Transverse colon (tissue), 4 donors: ENCODE measurements at regions not wholly inside any gene's neighbourhood (a gene's known extent, or its start where the extent isn't known, plus 50 kb on each side); places are given as distances from the start of the nearest gene placed in this dataset.

Experiments used
- DNase-seq: peaks from one replicate; pipeline ENCODE4 v3.0.0-alpha.2; 2019
- H3K27ac ChIP-seq, 4 donors: fragments of 200-600 bp; sonication (generic); 2 replicates each; pipeline ENCODE4 v1.5.1; 2016 to 2018; ENCODE audit warnings: inconsistent platforms in 4 of 4
- H3K27me3 ChIP-seq: fragments of 200-600 bp; sonication (generic); 2 replicates; pipeline ENCODE4 v1.5.1; 2017; ENCODE audit warnings: inconsistent platforms
- H3K36me3 ChIP-seq, 4 donors: fragments of 200-600 bp; sonication (generic); 2 replicates each; pipeline ENCODE4 v1.5.1; 2017 to 2019; ENCODE audit warnings: inconsistent platforms in 4 of 4
- H3K4me1 ChIP-seq, 4 donors: fragments of 200-600 bp; sonication (generic); 2 replicates each; pipeline ENCODE4 v1.5.1; 2017 to 2020; ENCODE audit warnings: inconsistent platforms in 4 of 4
- H3K4me3 ChIP-seq, 4 donors: fragments of 200-600 bp; sonication (generic); 1 replicate in 1 of 4; 2 replicates in 3 of 4; pipeline versions ENCODE4 v1.5.1 to v1.6.1; 2017 to 2019; ENCODE audit warnings: inconsistent platforms in 4 of 4
- H3K9me3 ChIP-seq, 2 donors: fragments of 200-600 bp; sonication (generic); 2 replicates each; pipeline ENCODE4 v1.5.1; 2017 to 2019; ENCODE audit warnings: inconsistent platforms in 2 of 2
- EP300 ChIP-seq: sonication (generic); formaldehyde crosslinking; IDR thresholded peaks from one replicate; pipeline ENCODE4 v1.6.1; 2017; ENCODE audit warnings: antibody characterized with exemption, low read depth
- POLR2A ChIP-seq: fragments of 450-650 bp; IDR thresholded peaks from one replicate; pipeline ENCODE4 v1.6.1; 2016; ENCODE audit warnings: antibody characterized with exemption, mild to moderate bottlenecking, moderate library complexity
- POLR2AphosphoS5 ChIP-seq, 3 donors: sonication (generic); formaldehyde crosslinking; IDR thresholded peaks; one replicate each; pipeline ENCODE4 v1.6.1; 2016; ENCODE audit warnings: antibody characterized with exemption in 3 of 3
- WGBS, 2 donors: methylation state at CpG; one replicate each; pipeline ENCODE4 v1.1.5; 2018; ENCODE audit warnings: low coverage in 1 of 2; 5-methylcytosine and 5-hydroxymethylcytosine counted together
- in situ Hi-C, 4 donors: fragments of 200-750 bp; cut with MboI; loops; one replicate each; pipeline versions ENCODE4 v1.15.0 to v1.15.1; 2017; ENCODE audit warnings: low sequenced_read_pairs in 3 of 4, low pct_ligation_motif_present in 1 of 4, low pct_unique_long_range_greater_than_20kb in 1 of 4
- intact Hi-C: fragments of 100-400 bp; cut with DNase I; formaldehyde crosslinking; loops from one replicate; pipeline ENCODE4 v1.15.1; 2023; ENCODE audit warnings: low total_unique reads
- TF ChIP-seq, protein P1 (sequence below), 5 experiments: fragments of 200-600 bp in 3 of 5; fragments of 450-650 bp in 2 of 5; sonication (generic) in 3 of 5; IDR thresholded peaks; 1 replicate in 2 of 5; 2 replicates in 3 of 5; pipeline ENCODE4 v1.5.1; 2016 to 2017; ENCODE audit warnings: antibody characterized with exemption in 5 of 5, inconsistent platforms in 3 of 5, mild to moderate bottlenecking in 2 of 5, moderate library complexity in 1 of 5

DNA sequence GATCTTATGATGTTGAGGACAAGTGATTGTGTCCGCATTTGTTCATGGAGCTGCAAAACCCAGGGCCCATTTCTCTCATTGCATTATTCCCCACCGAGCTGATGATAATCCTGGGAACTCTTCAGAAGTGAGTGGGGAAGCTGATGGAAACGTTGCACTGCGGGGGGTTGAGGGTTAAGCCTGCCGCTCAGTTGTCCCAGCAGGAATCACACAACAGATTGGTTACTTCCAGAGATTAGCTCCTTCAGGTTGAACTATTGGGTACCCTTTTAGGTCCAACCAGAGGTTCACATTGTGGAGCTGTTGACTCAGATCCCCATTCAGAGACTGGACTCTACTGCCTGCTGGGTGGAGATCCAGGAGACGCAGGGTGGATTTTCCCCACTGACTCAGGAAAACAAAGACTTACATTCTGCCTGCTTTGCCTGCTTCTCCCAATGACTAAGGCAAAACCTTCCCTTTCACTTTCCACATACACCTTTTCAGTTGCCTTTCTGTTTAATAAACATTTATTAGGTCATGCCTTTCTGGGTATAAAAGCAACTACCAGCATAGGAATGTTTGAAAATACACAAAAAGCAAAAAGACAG, 286.4 kb downstream of the TXNL1 start:
- Histone ChIP-seq H3K36me3 (no peaks in the 10 kb centered on the region), H3K27me3 (no peaks in the 10 kb centered on the region), H3K4me3 (no peak overlapping the region), H3K4me1 (no peaks in the 10 kb centered on the region), H3K9me3 (no peaks in the 10 kb centered on the region), H3K27ac (no peak overlapping the region)
- intact Hi-C loops = no loop called here
- TF ChIP-seq POLR2AphosphoS5 (IDR thresholded peaks at IDR 0.05) (no peak), EP300 (no peak), POLR2A (no peak)
- TF ChIP-seq, protein P1, sequence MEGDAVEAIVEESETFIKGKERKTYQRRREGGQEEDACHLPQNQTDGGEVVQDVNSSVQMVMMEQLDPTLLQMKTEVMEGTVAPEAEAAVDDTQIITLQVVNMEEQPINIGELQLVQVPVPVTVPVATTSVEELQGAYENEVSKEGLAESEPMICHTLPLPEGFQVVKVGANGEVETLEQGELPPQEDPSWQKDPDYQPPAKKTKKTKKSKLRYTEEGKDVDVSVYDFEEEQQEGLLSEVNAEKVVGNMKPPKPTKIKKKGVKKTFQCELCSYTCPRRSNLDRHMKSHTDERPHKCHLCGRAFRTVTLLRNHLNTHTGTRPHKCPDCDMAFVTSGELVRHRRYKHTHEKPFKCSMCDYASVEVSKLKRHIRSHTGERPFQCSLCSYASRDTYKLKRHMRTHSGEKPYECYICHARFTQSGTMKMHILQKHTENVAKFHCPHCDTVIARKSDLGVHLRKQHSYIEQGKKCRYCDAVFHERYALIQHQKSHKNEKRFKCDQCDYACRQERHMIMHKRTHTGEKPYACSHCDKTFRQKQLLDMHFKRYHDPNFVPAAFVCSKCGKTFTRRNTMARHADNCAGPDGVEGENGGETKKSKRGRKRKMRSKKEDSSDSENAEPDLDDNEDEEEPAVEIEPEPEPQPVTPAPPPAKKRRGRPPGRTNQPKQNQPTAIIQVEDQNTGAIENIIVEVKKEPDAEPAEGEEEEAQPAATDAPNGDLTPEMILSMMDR (IDR thresholded peaks at IDR 0.05) = no peak
- DNase-seq = no peak
- WGBS, 2 donors = 42 to 90% methylated on average over 2 to 6 of the region's 6 CpGs
- in situ Hi-C loops = no loop called here

DNA sequence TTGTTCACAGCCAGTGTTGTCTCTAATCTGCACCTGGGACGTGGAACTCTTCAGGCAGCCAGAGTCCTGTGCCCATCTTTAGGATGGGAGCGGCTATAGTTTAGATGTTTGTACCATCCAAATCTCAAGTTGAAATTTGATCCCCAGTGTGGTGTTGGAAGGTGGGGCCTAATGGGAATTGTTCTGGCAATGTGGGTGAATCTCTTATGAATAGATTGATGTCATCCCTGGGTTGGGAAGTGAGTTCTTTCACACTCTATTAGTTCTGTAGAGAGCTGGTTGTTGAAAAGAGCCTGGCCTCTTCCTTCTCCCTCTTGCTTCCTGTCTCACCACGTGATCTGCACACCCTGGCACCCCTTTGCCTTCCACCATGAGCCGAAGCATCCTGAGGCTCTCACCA, 300.9 kb downstream of the TXNL1 start:
- no peaks in the 10 kb centered on the region for H3K36me3 ChIP-seq
- H3K4me3 ChIP-seq = no peak overlapping the region
- no peak for DNase-seq
- no peaks in the 10 kb centered on the region for H3K9me3 ChIP-seq
- in situ Hi-C loops (no loop called here), intact Hi-C loops (no loop called here)
- H3K27ac ChIP-seq = no peak overlapping the region
- TF ChIP-seq POLR2AphosphoS5 (IDR thresholded peaks at IDR 0.05) (no peak), POLR2A (no peak), EP300 (no peak)
- TF ChIP-seq, protein P1 (IDR thresholded peaks at IDR 0.05) = no peak
- no peaks in the 10 kb centered on the region for H3K27me3 ChIP-seq
- H3K4me1 ChIP-seq = no peaks in the 10 kb centered on the region
- WGBS, 2 donors = 40 to 68% methylated on average over 2 to 4 of the region's 4 CpGs

DNA sequence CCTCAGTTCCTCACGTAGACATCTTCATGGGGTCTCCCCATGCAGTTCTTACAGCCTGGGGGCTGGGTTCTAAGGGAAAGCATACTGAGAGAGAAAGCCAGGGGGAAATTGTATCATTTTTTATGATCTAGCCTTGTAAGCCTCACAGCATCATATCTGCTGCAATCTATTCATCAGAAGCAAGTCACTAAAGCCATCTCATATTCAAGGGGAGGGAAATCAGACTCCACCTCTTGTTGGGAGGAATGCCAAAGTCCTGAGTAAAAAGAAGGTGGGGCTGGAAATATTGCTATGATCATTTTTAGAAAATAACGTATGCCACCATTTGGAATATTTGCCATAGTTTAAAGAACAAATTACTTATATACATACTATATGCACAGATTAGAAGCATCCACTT, 304.6 kb downstream of the TXNL1 start:
- H3K27ac ChIP-seq = no peak overlapping the region
- DNase-seq = no peak
- in situ Hi-C loops = no loop called here
- intact Hi-C loops = no loop called here
- TF ChIP-seq POLR2A (no peak), POLR2AphosphoS5 (IDR thresholded peaks at IDR 0.05) (no peak), EP300 (no peak)
- TF ChIP-seq, protein P1 (IDR thresholded peaks at IDR 0.05) = no peak
- no peaks in the 10 kb centered on the region for H3K27me3 ChIP-seq
- no peak overlapping the region for H3K4me3 ChIP-seq
- no peaks in the 10 kb centered on the region for H3K9me3 ChIP-seq
- H3K36me3 ChIP-seq = no peaks in the 10 kb centered on the region
- whole genome bisulfite sequencing, 2 donors = 73 to 78% methylated on average over 1 to 2 of the region's 2 CpGs
- H3K4me1 ChIP-seq = no peaks in the 10 kb centered on the region

DNA sequence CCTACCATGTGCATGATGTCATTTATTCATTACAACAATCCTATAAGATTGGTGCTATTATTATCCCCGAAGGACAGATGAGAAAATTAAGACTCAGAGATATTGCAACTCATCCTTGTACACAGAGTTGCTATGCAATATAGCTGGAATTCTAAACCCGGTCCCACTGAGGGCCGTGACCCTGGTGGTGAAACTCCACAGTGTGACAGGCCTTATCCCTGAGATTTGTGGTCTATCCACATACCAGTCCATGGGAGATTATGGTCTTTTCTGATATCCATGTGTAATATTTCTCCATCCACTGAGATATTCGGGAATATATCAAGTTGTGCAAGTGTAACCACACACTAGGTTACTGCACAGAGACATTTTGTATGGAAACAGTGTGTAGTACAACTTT, 305.2 kb downstream of the TXNL1 start:
- no peak overlapping the region for H3K27ac ChIP-seq
- TF ChIP-seq POLR2A = no peak
- no peak for TF ChIP-seq EP300
- TF ChIP-seq POLR2AphosphoS5 (IDR thresholded peaks at IDR 0.05) = no peak
- H3K4me3 ChIP-seq = no peak overlapping the region
- H3K9me3 ChIP-seq = no peaks in the 10 kb centered on the region
- no peak for DNase-seq
- no peaks in the 10 kb centered on the region for H3K36me3 ChIP-seq
- intact Hi-C loops = no loop called here
- 60 to 84% methylated on average over 1 to 4 of the region's 4 CpGs for WGBS, 2 donors
- in situ Hi-C loops = no loop called here
- H3K4me1 ChIP-seq = no peaks in the 10 kb centered on the region
- H3K27me3 ChIP-seq = no peaks in the 10 kb centered on the region

DNA sequence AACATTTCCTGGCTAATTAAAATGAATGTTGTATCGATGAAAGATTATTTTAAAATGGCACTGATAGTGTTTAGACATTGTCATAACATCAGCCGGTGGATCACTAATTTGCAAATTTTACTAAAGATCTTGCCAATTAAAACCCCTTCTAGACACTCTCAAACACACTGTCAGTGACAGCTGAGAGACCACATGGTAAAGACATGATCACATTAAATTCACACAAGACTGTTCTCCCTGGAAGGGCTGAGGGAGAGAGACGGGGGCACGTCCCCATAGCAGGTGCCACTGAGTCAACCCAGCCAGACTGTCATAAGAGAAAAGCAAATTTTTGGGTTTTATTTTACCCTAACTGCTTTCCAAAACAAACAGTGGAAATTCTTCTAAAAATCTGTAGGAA, 306.0 kb downstream of the TXNL1 start:
- TF ChIP-seq POLR2AphosphoS5 (IDR thresholded peaks at IDR 0.05) (no peak), POLR2A (no peak), EP300 (no peak)
- TF ChIP-seq, protein P1 (IDR thresholded peaks at IDR 0.05) = no peak
- no peak overlapping the region for H3K27ac ChIP-seq
- no peaks in the 10 kb centered on the region for H3K4me1 ChIP-seq
- H3K36me3 ChIP-seq = no peaks in the 10 kb centered on the region
- WGBS, 2 donors = 91 to 100% methylated on average over 2 to 4 of the region's 4 CpGs
- in situ Hi-C loops = no loop called here
- no peak for DNase-seq
- intact Hi-C loops = no loop called here
- no peaks in the 10 kb centered on the region for H3K27me3 ChIP-seq
- no peak overlapping the region for H3K4me3 ChIP-seq
- H3K9me3 ChIP-seq = no peaks in the 10 kb centered on the region
